H9 (cell line): ENCODE measurements at regions not wholly inside any gene's neighbourhood (a gene's known extent, or its start where the extent isn't known, plus 50 kb on each side); places are given as distances from the start of the nearest gene placed in this dataset.

Experiments used
- DNase-seq: peaks from one replicate; pipeline ENCODE4 v3.0.0-alpha.2; 2017
- H2AFZ ChIP-seq: one replicate; pipeline ENCODE4 v1.6.1; 2013; ENCODE audit warnings: mild to moderate bottlenecking, low read length, control low read depth, moderate library complexity
- H2AK5ac ChIP-seq: 2 replicates; pipeline ENCODE4 v1.6.1; 2013; ENCODE audit warnings: low read length, control low read depth, mixed read lengths; ENCODE audit not compliant: insufficient read length
- H2BK120ac ChIP-seq: one replicate; pipeline ENCODE4 v1.6.1; 2013; ENCODE audit warnings: low read depth, mild to moderate bottlenecking, low read length, control low read depth, inconsistent platforms; ENCODE audit not compliant: poor library complexity, severe bottlenecking
- H2BK12ac ChIP-seq: 2 replicates; pipeline ENCODE4 v1.6.1; 2013; ENCODE audit warnings: low read length, control low read depth, mixed read lengths, low read depth; ENCODE audit not compliant: insufficient read length
- H2BK15ac ChIP-seq: 2 replicates; pipeline ENCODE4 v1.6.1; 2013; ENCODE audit warnings: low read depth, low read length, control low read depth
- H2BK20ac ChIP-seq: one replicate; pipeline ENCODE4 v1.6.1; 2013; ENCODE audit warnings: low read depth, mild to moderate bottlenecking, low read length, control low read depth, inconsistent platforms; ENCODE audit not compliant: poor library complexity, severe bottlenecking
- H2BK5ac ChIP-seq: 2 replicates; pipeline ENCODE4 v1.6.1; 2013; ENCODE audit warnings: low read length, control low read depth, mixed read lengths; ENCODE audit not compliant: insufficient read length
- H3K14ac ChIP-seq: 2 replicates; pipeline ENCODE4 v1.6.1; 2013; ENCODE audit warnings: low read length, control low read depth; ENCODE audit not compliant: insufficient read depth
- H3K18ac ChIP-seq: 2 replicates; pipeline ENCODE4 v1.6.1; 2013; ENCODE audit warnings: low read depth, mild to moderate bottlenecking, mixed read lengths, low read length, control low read depth; ENCODE audit not compliant: insufficient read length
- H3K23ac ChIP-seq: 2 replicates; pipeline ENCODE4 v1.6.1; 2013; ENCODE audit warnings: low read length, control low read depth, mixed read lengths, low read depth; ENCODE audit not compliant: insufficient read length
- H3K23me2 ChIP-seq: 2 replicates; pipeline ENCODE4 v1.6.1; 2013; ENCODE audit warnings: low read depth, mild to moderate bottlenecking, mixed read lengths, low read length, control low read depth; ENCODE audit not compliant: insufficient read length, poor library complexity, severe bottlenecking
- H3K27ac ChIP-seq: 2 replicates; pipeline ENCODE4 v1.5.1; 2013; ENCODE audit warnings: low read length, control low read depth, mixed read lengths, low read depth; ENCODE audit not compliant: insufficient read length
- H3K27me3 ChIP-seq: 2 replicates; pipeline ENCODE4 v1.6.1; 2013; ENCODE audit warnings: low read length, control low read depth, inconsistent platforms; ENCODE audit not compliant: insufficient read depth
- H3K4ac ChIP-seq: 2 replicates; pipeline ENCODE4 v1.6.1; 2013; ENCODE audit warnings: low read depth, mild to moderate bottlenecking, control low read depth, inconsistent platforms, low read length, moderate library complexity
- H3K4me1 ChIP-seq: 2 replicates; pipeline ENCODE4 v1.6.1; 2013; ENCODE audit warnings: low read length, control low read depth, inconsistent platforms; ENCODE audit not compliant: insufficient read depth
- H3K4me2 ChIP-seq: 2 replicates; pipeline ENCODE4 v1.6.1; 2013; ENCODE audit warnings: low read length, control low read depth, mixed read lengths; ENCODE audit not compliant: insufficient read length, insufficient read depth
- H3K56ac ChIP-seq: 2 replicates; pipeline ENCODE4 v1.6.1; 2013; ENCODE audit warnings: low read depth, mild to moderate bottlenecking, mixed read lengths, low read length, control low read depth; ENCODE audit not compliant: insufficient read length
- H3K79me1 ChIP-seq: 2 replicates; pipeline ENCODE4 v1.6.1; 2013; ENCODE audit warnings: low read depth, mild to moderate bottlenecking, moderate library complexity, low read length, control low read depth, inconsistent platforms; ENCODE audit not compliant: insufficient read depth, poor library complexity, severe bottlenecking
- H3K79me2 ChIP-seq: 2 replicates; pipeline ENCODE4 v1.6.1; 2013; ENCODE audit warnings: low read length, control low read depth, inconsistent platforms; ENCODE audit not compliant: insufficient read depth
- H3K9ac ChIP-seq: 2 replicates; pipeline ENCODE4 v1.6.1; 2013; ENCODE audit warnings: low read length, control low read depth, mixed read lengths; ENCODE audit not compliant: insufficient read length; ENCODE audit errors: extremely low read depth
- H3K9me3 ChIP-seq: one replicate; pipeline ENCODE4 v1.6.1; 2013; ENCODE audit warnings: low read depth, low read length, inconsistent platforms; ENCODE audit not compliant: control insufficient read depth
- H3T11ph ChIP-seq: one replicate; pipeline ENCODE4 v1.6.1; 2013; ENCODE audit warnings: mild to moderate bottlenecking, low read length, control low read depth, inconsistent platforms
- H4K20me1 ChIP-seq: one replicate; pipeline ENCODE4 v1.6.1; 2013; ENCODE audit not compliant: control insufficient read depth, insufficient read length, insufficient read depth
- H4K5ac ChIP-seq: 2 replicates; pipeline ENCODE4 v1.6.1; 2013; ENCODE audit warnings: low read depth, mild to moderate bottlenecking, mixed read lengths, low read length, control low read depth; ENCODE audit not compliant: insufficient read length
- H4K8ac ChIP-seq: replicated peaks from 2 replicates; pipeline ENCODE4 v1.6.1; 2013; ENCODE audit warnings: low read length, control low read depth, mixed read lengths, low read depth; ENCODE audit not compliant: insufficient read length
- H4K91ac ChIP-seq: 2 replicates; pipeline ENCODE4 v1.6.1; 2013; ENCODE audit warnings: low read depth, mild to moderate bottlenecking, moderate library complexity, mixed read lengths, low read length, control low read depth; ENCODE audit not compliant: insufficient read length
- H3K27ac Mint-ChIP-seq, 3 experiments: 2 replicates in 2 of 3; 3 replicates in 1 of 3; pipeline ENCODE4 v1.8.0; 2020 to 2021; ENCODE audit warnings: mixed read lengths in 3 of 3, mild to moderate bottlenecking in 1 of 3, moderate library complexity in 1 of 3
- H3K27me3 Mint-ChIP-seq: 2 replicates; pipeline ENCODE4 v1.8.0; 2021; ENCODE audit warnings: low read depth, mild to moderate bottlenecking, moderate library complexity, mixed read lengths
- H3K36me3 Mint-ChIP-seq, 3 experiments: 2 replicates in 2 of 3; 3 replicates in 1 of 3; pipeline ENCODE4 v1.8.0; 2020 to 2021; ENCODE audit warnings: low read depth in 3 of 3, mixed read lengths in 3 of 3; ENCODE audit not compliant: insufficient read depth in 1 of 3
- H3K4me1 Mint-ChIP-seq, 2 experiments: 2 replicates each; pipeline ENCODE4 v1.8.0; 2020; ENCODE audit warnings: mixed read lengths in 2 of 2
- H3K4me3 Mint-ChIP-seq, 2 experiments: 2 replicates in 1 of 2; 3 replicates in 1 of 2; pipeline ENCODE4 v1.8.0; 2020 to 2021; ENCODE audit warnings: mild to moderate bottlenecking in 2 of 2, mixed read lengths in 2 of 2, moderate library complexity in 1 of 2
- H3K9me3 Mint-ChIP-seq, 2 experiments: 2 replicates in 1 of 2; 3 replicates in 1 of 2; pipeline ENCODE4 v1.8.0; 2020; ENCODE audit warnings: mild to moderate bottlenecking in 2 of 2, mixed read lengths in 2 of 2, moderate library complexity in 1 of 2
- WGBS: extraction: QIAGEN DNeasy Blood & Tissue Kit; methylation state at CpG from one replicate; pipeline ENCODE4 v1.1.7; 2013; ENCODE audit warnings: missing lambda C conversion rate, low lambda C conversion rate, mixed read lengths; ENCODE audit not compliant: insufficient read length; ENCODE audit errors: extremely low coverage; 5-methylcytosine and 5-hydroxymethylcytosine counted together
- TF ChIP-seq, protein P1 (sequence below): fragments of 200-600 bp; sonication (generic); conservative IDR thresholded peaks from 3 replicates; pipeline ENCODE4 v1.8.0; 2021; ENCODE audit warnings: antibody characterized with exemption, mild to moderate bottlenecking

DNA sequence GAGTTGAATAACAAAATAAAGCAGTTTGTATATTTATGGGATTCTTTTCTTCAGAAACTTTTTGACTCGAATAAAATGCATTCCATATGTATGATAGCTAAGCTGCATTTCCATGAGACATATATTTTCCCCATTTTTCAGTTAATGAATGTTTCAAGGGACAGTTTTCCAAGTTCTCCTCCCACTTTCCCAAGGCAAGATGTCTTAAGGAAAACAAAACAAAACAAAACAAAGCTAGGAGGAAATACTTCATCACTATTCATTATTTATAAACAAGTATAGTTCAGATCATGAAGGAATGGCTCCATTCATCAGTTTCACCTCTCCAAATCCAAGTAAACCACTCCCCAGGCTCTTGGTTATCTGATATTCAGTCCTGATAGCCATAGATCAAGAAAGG, 261.0 kb downstream of the WDR11 start:
- no peak overlapping the region for H2BK12ac ChIP-seq
- H2AFZ ChIP-seq: no peak overlapping the region
- H3K56ac ChIP-seq: no peak overlapping the region
- H3K4me3 Mint-ChIP-seq: no peak overlapping the region
- H4K20me1 ChIP-seq: no peaks in the 10 kb centered on the region
- H3K27me3 ChIP-seq: no peaks in the 10 kb centered on the region
- H4K91ac ChIP-seq: no peak overlapping the region
- no peak overlapping the region for H3T11ph ChIP-seq
- no peak overlapping the region for H3K23ac ChIP-seq
- no peaks in the 10 kb centered on the region for H3K9me3 ChIP-seq
- WGBS: no CpG with 5 or more reads among the region's 1 CpG
- H3K4me1 ChIP-seq: no peaks in the 10 kb centered on the region
- no peak overlapping the region for H4K5ac ChIP-seq
- H3K23me2 ChIP-seq: no peaks in the 10 kb centered on the region
- no peaks in the 10 kb centered on the region for H3K79me2 ChIP-seq
- H3K4ac ChIP-seq: no peak overlapping the region
- peaks cover 0 to 8% (median 0%) of the 10 kb centered on the region in 3 experiments; a peak in 4 of 7 replicates for H3K36me3 Mint-ChIP-seq
- H3K18ac ChIP-seq: no peak overlapping the region
- H3K9me3 Mint-ChIP-seq: peaks cover 11 to 16% of the 10 kb centered on the region in 2 experiments
- no peak overlapping the region for H2BK5ac ChIP-seq
- DNase-seq: no peak
- no peaks in the 10 kb centered on the region for H3K79me1 ChIP-seq
- peaks cover 17 to 18% of the 10 kb centered on the region in 2 experiments for H3K4me1 Mint-ChIP-seq
- no peak overlapping the region for H2BK20ac ChIP-seq
- no peak overlapping the region for H2BK15ac ChIP-seq
- TF ChIP-seq, protein P1, sequence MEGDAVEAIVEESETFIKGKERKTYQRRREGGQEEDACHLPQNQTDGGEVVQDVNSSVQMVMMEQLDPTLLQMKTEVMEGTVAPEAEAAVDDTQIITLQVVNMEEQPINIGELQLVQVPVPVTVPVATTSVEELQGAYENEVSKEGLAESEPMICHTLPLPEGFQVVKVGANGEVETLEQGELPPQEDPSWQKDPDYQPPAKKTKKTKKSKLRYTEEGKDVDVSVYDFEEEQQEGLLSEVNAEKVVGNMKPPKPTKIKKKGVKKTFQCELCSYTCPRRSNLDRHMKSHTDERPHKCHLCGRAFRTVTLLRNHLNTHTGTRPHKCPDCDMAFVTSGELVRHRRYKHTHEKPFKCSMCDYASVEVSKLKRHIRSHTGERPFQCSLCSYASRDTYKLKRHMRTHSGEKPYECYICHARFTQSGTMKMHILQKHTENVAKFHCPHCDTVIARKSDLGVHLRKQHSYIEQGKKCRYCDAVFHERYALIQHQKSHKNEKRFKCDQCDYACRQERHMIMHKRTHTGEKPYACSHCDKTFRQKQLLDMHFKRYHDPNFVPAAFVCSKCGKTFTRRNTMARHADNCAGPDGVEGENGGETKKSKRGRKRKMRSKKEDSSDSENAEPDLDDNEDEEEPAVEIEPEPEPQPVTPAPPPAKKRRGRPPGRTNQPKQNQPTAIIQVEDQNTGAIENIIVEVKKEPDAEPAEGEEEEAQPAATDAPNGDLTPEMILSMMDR: no peak
- H2BK120ac ChIP-seq: no peak overlapping the region
- H3K27ac ChIP-seq: no peak overlapping the region
- no peak overlapping the region for H2AK5ac ChIP-seq
- H3K9ac ChIP-seq: no peak overlapping the region
- no peak overlapping the region for H3K4me2 ChIP-seq
- no peak overlapping the region for H3K27ac Mint-ChIP-seq
- no peak overlapping the region for H4K8ac ChIP-seq
- H3K27me3 Mint-ChIP-seq: no peaks in the 10 kb centered on the region
- no peak overlapping the region for H3K14ac ChIP-seq
